HUES48 (cell line): ENCODE measurements at regions not wholly inside any gene's neighbourhood (a gene's known extent, or its start where the extent isn't known, plus 50 kb on each side); places are given as distances from the start of the nearest gene placed in this dataset.

Experiments
- H3K27ac ChIP-seq: one replicate; pipeline ENCODE4 v1.7.0; 2013; ENCODE audit warnings: low read depth, low read length, inconsistent platforms
- H3K27me3 ChIP-seq: 2 replicates; pipeline ENCODE4 v1.6.1; 2013; ENCODE audit warnings: mild to moderate bottlenecking, low read length; ENCODE audit not compliant: control insufficient read depth, insufficient read depth
- H3K36me3 ChIP-seq: 2 replicates; pipeline ENCODE4 v1.6.1; 2013; ENCODE audit warnings: low read length; ENCODE audit not compliant: control insufficient read depth, insufficient read depth
- H3K4me1 ChIP-seq: 2 replicates; pipeline ENCODE4 v1.6.1; 2013; ENCODE audit warnings: mild to moderate bottlenecking, low read length; ENCODE audit not compliant: control insufficient read depth, insufficient read depth
- H3K4me3 ChIP-seq: 2 replicates; pipeline ENCODE4 v1.5.1; 2013; ENCODE audit warnings: mild to moderate bottlenecking, low read depth, low read length
- H3K9ac ChIP-seq: 2 replicates; pipeline ENCODE4 v1.6.1; 2013; ENCODE audit warnings: mild to moderate bottlenecking, low read depth, low read length, moderate library complexity
- H3K9me3 ChIP-seq: 2 replicates; pipeline ENCODE4 v1.6.1; 2013; ENCODE audit warnings: low read length; ENCODE audit not compliant: control insufficient read depth, insufficient read depth

GRCh38 chr5:33369485-33370465 lies 71.0 kb upstream of the TARS1 start:
- Histone ChIP-seq H3K4me3 (no peak overlapping the region), H3K9ac (no peak overlapping the region), H3K27me3 (0 out of 2 replicates have a peak, but pooled peaks cover 3% of the 10 kb centered on the region), H3K9me3 (no peaks in the 10 kb centered on the region), H3K36me3 (no peaks in the 10 kb centered on the region), H3K4me1 (no peaks in the 10 kb centered on the region), H3K27ac (no peak overlapping the region)

DNA sequence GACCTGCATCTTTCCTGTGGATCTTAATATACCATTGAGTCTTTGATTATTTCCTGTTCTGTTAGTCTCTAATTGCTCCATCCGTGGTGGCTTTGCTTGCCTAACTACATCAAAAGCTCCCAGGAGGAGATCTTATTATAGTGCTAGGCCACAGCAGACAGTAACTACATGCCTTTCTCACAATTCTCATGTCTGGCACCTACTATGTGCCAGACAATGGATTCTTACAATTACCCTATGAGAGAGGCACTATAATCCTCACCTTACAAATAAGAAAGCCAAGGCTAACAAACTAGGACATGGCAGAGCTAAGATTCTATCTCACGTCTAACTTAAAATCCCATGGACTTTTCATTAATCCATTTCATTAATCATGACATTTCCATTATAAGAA lies 70.3 kb upstream of the TARS1 start:
- H3K4me1 ChIP-seq = no peaks in the 10 kb centered on the region
- no peak overlapping the region for H3K4me3 ChIP-seq
- no peaks in the 10 kb centered on the region for H3K36me3 ChIP-seq
- H3K27ac ChIP-seq = no peak overlapping the region
- no peak overlapping the region for H3K9ac ChIP-seq
- no peaks in the 10 kb centered on the region for H3K9me3 ChIP-seq
- H3K27me3 ChIP-seq = 0 out of 2 replicates have a peak, but pooled peaks cover 3% of the 10 kb centered on the region

DNA sequence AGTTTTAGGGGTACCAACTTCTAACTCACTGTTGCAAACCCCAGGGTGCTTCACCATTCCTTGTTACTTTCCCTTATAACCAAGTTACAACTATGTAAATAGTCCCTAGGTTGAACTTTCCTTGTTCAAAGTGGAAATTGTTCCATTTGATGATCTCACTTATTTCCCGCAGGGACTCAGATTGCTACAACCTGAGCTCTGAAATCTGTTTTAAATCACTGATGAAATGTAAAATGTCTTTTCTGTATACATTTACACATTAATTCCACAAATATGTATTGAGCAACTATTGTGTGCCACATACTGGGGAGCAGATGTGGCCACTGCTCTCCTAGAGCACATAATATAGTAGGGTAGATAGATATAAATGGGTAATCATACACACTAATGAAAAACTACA lies 69.1 kb upstream of the TARS1 start:
- Histone ChIP-seq H3K9ac (no peak overlapping the region), H3K4me3 (no peak overlapping the region), H3K27me3 (0 out of 2 replicates have a peak, but pooled peaks cover 3% of the 10 kb centered on the region), H3K4me1 (no peaks in the 10 kb centered on the region), H3K27ac (no peak overlapping the region), H3K36me3 (no peaks in the 10 kb centered on the region), H3K9me3 (no peaks in the 10 kb centered on the region)

GRCh38 chr5:33372721-33373472 lies 67.9 kb upstream of the TARS1 start:
- 0 out of 2 replicates have a peak, but pooled peaks cover 3% of the 10 kb centered on the region for H3K27me3 ChIP-seq
- H3K9ac ChIP-seq = no peak overlapping the region
- H3K4me1 ChIP-seq = no peaks in the 10 kb centered on the region
- H3K27ac ChIP-seq = no peak overlapping the region
- H3K4me3 ChIP-seq = no peak overlapping the region
- H3K9me3 ChIP-seq = no peaks in the 10 kb centered on the region
- no peaks in the 10 kb centered on the region for H3K36me3 ChIP-seq

- Histone ChIP-seq H3K27me3 (0 out of 2 replicates have a peak, but pooled peaks cover 3% of the 10 kb centered on the region), H3K36me3 (no peaks in the 10 kb centered on the region), H3K4me3 (no peak overlapping the region), H3K9ac (no peak overlapping the region), H3K9me3 (no peaks in the 10 kb centered on the region), H3K4me1 (no peaks in the 10 kb centered on the region), H3K27ac (no peak overlapping the region)
Observed at GRCh38 chr5:33375900-33376299, 64.9 kb upstream of the TARS1 start.

GRCh38 chr5:33379757-33380156 lies 61.0 kb upstream of the TARS1 start:
- Histone ChIP-seq H3K27me3 (no peaks in the 10 kb centered on the region), H3K9ac (no peak overlapping the region), H3K4me3 (no peak overlapping the region), H3K27ac (no peak overlapping the region), H3K9me3 (no peaks in the 10 kb centered on the region), H3K36me3 (no peaks in the 10 kb centered on the region), H3K4me1 (no peaks in the 10 kb centered on the region)

GRCh38 chr5:33381243-33381642 lies 59.5 kb upstream of the TARS1 start:
- H3K9me3 ChIP-seq = no peaks in the 10 kb centered on the region; the same call in 1 of the 2 replicates
- H3K9ac ChIP-seq = no peak overlapping the region
- no peaks in the 10 kb centered on the region for H3K27me3 ChIP-seq
- no peak overlapping the region for H3K4me3 ChIP-seq
- H3K36me3 ChIP-seq = no peaks in the 10 kb centered on the region
- no peaks in the 10 kb centered on the region for H3K4me1 ChIP-seq
- no peak overlapping the region for H3K27ac ChIP-seq
